Tibial artery (tissue), 4 donors: ENCODE measurements at regions not wholly inside any gene's neighbourhood (a gene's known extent, or its start where the extent isn't known, plus 50 kb on each side); places are given as distances from the start of the nearest gene placed in this dataset.

Experiments used
- DNase-seq, 2 donors: peaks; one replicate each; pipeline ENCODE4 v3.0.0-alpha.2; 2019
- H3K27ac ChIP-seq, 2 donors: fragments of 200-600 bp; sonication (generic) in 1 of 2; 1 replicate in 1 of 2; 2 replicates in 1 of 2; pipeline ENCODE4 v1.5.1; 2018 to 2019; ENCODE audit warnings: mild to moderate bottlenecking in 1 of 2
- H3K27me3 ChIP-seq, 2 donors: fragments of 200-600 bp; sonication (generic) in 1 of 2; one replicate each; pipeline versions ENCODE4 v1.5.1 to v1.6.0; 2016 to 2019
- H3K36me3 ChIP-seq, 3 donors: fragments of 200-600 bp; sonication (generic) in 2 of 3; one replicate each; pipeline ENCODE4 v1.5.1; 2016 to 2019; ENCODE audit warnings: mild to moderate bottlenecking in 2 of 3
- H3K4me1 ChIP-seq, 4 donors: fragments of 200-600 bp; sonication (generic) in 2 of 4; 1 replicate in 3 of 4; 2 replicates in 1 of 4; pipeline ENCODE4 v1.5.1; 2016 to 2019
- H3K4me3 ChIP-seq, 2 donors: fragments of 200-600 bp; sonication (generic) in 1 of 2; 1 replicate in 1 of 2; 2 replicates in 1 of 2; pipeline ENCODE4 v1.5.1; 2018 to 2019; ENCODE audit warnings: mild to moderate bottlenecking in 2 of 2
- H3K9me3 ChIP-seq, 3 donors: fragments of 200-600 bp; sonication (generic) in 1 of 3; one replicate each; pipeline ENCODE4 v1.5.1; 2016 to 2019
- CTCF ChIP-seq, 2 experiments: fragments of 200-600 bp in 1 of 2; fragments of 450-650 bp in 1 of 2; IDR thresholded peaks; one replicate each; pipeline ENCODE4 v1.5.1; 2017 to 2019; ENCODE audit warnings: antibody characterized with exemption in 2 of 2, mild to moderate bottlenecking in 1 of 2, moderate library complexity in 1 of 2
- intact Hi-C: fragments of 100-400 bp; cut with DNase I; formaldehyde crosslinking; loops from one replicate; pipeline ENCODE4 v1.15.0; 2023; ENCODE audit warnings: low total_unique reads

GRCh38 chr21:35408401-35408800 is 359.3 kb upstream of the RUNX1 start:
- no peaks in the 10 kb centered on the region for H3K9me3 ChIP-seq
- intact Hi-C loops = no loop called here
- TF ChIP-seq CTCF (IDR thresholded peaks at IDR 0.05) = no peak
- no peak overlapping the region for H3K27ac ChIP-seq
- no peak for DNase-seq
- no peaks in the 10 kb centered on the region for H3K4me1 ChIP-seq
- H3K36me3 ChIP-seq = no peaks in the 10 kb centered on the region
- H3K27me3 ChIP-seq = peaks cover 0 to 2% of the 10 kb centered on the region in 2 donors
- no peak overlapping the region for H3K4me3 ChIP-seq

DNA sequence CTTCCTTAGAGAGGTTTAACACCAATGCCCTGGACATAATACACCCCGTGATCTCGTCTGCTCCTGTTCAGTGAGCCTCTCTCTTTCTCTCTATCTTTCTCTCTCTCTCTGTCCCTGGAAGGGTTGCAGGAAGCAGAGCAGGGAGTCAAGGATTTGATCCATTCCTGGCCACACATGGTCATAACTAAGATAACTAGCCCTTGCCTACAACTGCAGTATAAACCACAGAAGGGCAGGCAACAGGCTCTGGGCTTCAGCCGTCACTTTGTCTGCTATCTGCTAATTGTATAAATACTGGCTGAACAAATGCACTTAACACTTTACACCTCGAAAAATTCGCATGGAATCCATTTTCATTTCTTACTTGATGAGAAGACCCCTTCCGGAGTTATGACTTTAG is 357.5 kb upstream of the RUNX1 start:
- intact Hi-C loops = no loop called here
- Histone ChIP-seq H3K9me3 (no peaks in the 10 kb centered on the region), H3K27me3 (peaks cover 0 to 2% of the 10 kb centered on the region in 2 donors), H3K4me1 (no peaks in the 10 kb centered on the region), H3K27ac (no peak overlapping the region), H3K4me3 (no peak overlapping the region), H3K36me3 (no peaks in the 10 kb centered on the region)
- no peak for DNase-seq
- no peak for TF ChIP-seq CTCF (IDR thresholded peaks at IDR 0.05)

GRCh38 chr21:35405981-35406380 is 356.9 kb upstream of the RUNX1 start:
- peaks cover 0 to 2% of the 10 kb centered on the region in 2 donors for H3K27me3 ChIP-seq
- no peaks in the 10 kb centered on the region for H3K4me1 ChIP-seq
- no peak for TF ChIP-seq CTCF (IDR thresholded peaks at IDR 0.05)
- no peak overlapping the region for H3K27ac ChIP-seq
- H3K4me3 ChIP-seq = no peak overlapping the region
- H3K9me3 ChIP-seq = no peaks in the 10 kb centered on the region
- no peaks in the 10 kb centered on the region for H3K36me3 ChIP-seq
- no peak for DNase-seq
- intact Hi-C loops = no loop called here

DNA sequence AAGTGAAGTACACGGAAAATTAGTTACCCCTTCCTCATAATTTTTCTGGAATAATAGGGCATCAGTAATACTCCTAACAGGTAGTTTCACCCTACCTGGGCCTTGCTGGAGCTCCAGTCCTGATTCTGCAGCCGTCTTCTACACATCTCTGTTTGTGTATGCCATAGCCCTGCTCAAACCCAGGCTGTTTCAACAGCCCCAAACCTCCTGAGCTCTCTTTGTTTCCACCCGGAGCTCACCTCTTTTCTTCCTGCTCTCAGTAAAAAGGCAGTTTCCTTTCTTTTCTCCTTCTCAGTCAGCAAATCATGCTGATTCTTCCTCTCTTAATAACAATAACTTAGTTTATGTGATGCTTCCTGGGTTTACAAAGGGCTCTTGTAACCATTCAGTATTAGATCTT is 355.1 kb upstream of the RUNX1 start:
- no peak overlapping the region for H3K4me3 ChIP-seq
- no peaks in the 10 kb centered on the region for H3K4me1 ChIP-seq
- no peak for DNase-seq
- H3K27ac ChIP-seq = no peak overlapping the region
- intact Hi-C loops = no loop called here
- TF ChIP-seq CTCF (IDR thresholded peaks at IDR 0.05) = no peak
- H3K27me3 ChIP-seq = peaks cover 0 to 2% of the 10 kb centered on the region in 2 donors
- no peaks in the 10 kb centered on the region for H3K36me3 ChIP-seq
- H3K9me3 ChIP-seq = no peaks in the 10 kb centered on the region

DNA sequence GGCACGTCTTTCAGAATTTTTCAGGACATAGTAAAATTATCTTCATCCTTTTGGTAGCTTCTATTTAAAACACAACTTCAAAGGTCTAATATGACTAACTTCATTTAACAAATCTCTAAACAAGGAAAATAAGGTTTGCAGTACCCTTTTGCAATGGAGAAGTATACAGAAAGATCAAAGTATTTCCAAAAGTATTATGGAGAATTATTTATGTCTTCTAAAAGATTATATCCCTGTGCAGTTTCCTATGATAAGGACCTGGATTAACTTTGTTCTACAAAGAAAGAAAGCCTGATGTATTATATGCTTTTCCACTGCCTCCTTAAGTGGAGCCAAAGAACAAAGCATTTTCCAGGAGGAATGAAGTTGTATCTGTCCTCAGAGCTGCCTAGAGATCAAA is 353.0 kb upstream of the RUNX1 start:
- Histone ChIP-seq H3K9me3 (no peaks in the 10 kb centered on the region), H3K36me3 (no peaks in the 10 kb centered on the region), H3K4me1 (no peaks in the 10 kb centered on the region), H3K27me3 (peaks cover 0 to 2% of the 10 kb centered on the region in 2 donors), H3K27ac (no peak overlapping the region), H3K4me3 (no peak overlapping the region)
- intact Hi-C loops = no loop called here
- no peak for TF ChIP-seq CTCF (IDR thresholded peaks at IDR 0.05)
- no peak for DNase-seq

GRCh38 chr21:35401476-35401875 is 352.4 kb upstream of the RUNX1 start:
- DNase-seq = no peak
- Histone ChIP-seq H3K36me3 (no peaks in the 10 kb centered on the region), H3K4me3 (no peak overlapping the region), H3K27me3 (peaks cover 0 to 2% of the 10 kb centered on the region in 2 donors), H3K4me1 (no peaks in the 10 kb centered on the region), H3K27ac (no peak overlapping the region), H3K9me3 (no peaks in the 10 kb centered on the region)
- intact Hi-C loops = no loop called here
- no peak for TF ChIP-seq CTCF (IDR thresholded peaks at IDR 0.05)
